HG03575 (cell line): ENCODE measurements at regions not wholly inside any gene's neighbourhood (a gene's known extent, or its start where the extent isn't known, plus 50 kb on each side); places are given as distances from the start of the nearest gene placed in this dataset.
"Not testable (repeated sequence)": the region's sequence is repeated elsewhere in the genome, so short reads cannot be mapped to it uniquely, and the experiment has no call there.

Source experiments
- ATAC-seq: cut with Tn5 transposase; IDR thresholded peaks from one replicate; pipeline ENCODE4 v1.9.1; 2021; ENCODE audit not compliant: unreplicated experiment, insufficient number of reproducible peaks, low FRiP score; ENCODE audit errors: extremely low read depth

DNA sequence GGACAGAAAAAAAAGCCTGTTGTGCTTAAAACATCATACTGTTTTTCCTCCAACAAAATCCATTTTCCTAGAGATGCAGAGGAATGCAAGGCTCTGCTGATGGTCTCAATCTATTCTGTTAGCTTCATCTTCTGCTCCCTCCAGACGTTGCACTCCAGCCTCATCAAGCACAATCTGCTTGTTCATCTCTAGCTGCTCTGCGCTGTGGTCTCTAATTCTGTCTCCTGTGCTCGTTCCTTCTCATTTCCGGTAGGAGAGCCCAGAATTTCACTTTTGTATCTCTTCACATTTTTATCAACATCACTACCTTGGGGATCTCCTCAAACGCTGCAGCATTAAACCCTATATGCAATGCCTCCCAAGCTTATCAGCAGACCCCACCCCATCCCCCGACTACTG, 708.9 kb downstream of the RNF144A start:
- ATAC-seq: no peak

DNA sequence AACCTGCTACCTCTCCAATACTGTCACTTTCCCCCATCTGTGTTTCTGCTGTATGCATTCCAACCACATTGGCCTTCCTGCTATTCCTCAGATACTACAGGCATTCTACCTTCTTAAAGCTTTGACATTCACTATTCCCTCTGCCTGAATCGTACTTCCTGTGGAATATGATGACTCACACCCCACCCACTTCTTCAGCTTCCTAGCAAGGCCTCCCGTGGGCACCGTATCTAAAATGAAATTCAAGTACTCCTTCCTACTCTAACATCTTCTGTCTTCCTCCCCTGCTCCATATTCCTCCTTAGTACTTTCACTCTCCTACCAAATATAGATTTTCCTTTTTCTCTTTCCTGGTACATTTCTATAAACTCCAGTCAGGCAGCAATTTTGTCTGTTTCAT, 710.4 kb downstream of the RNF144A start:
- no peak for ATAC-seq

DNA sequence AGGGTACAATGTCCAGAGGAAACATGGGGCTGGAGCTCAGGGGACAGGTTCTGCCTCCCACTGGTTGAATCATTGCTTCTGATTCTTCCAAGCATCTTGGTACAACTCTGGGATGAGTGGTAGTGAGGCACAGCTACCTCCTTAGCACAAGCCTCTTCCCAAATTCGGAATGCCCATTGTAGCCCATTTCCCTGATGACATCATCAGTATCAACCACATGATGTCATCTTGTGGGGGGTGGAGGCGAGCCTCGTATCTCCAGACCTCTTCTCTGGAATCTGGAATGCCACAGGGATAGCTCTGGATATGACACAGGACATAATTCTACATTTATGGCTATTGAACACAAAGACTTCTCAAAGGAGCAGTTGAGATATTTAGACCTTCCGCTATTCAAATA, 715.2 kb downstream of the RNF144A start:
- no peak for ATAC-seq

GRCh38 chr2:7633566-7634153, 716.4 kb downstream of the RNF144A start:
- no peak for ATAC-seq

- ATAC-seq: no peak
Measured at GRCh38 chr2:7634409-7634808, 717.2 kb downstream of the RNF144A start.

DNA sequence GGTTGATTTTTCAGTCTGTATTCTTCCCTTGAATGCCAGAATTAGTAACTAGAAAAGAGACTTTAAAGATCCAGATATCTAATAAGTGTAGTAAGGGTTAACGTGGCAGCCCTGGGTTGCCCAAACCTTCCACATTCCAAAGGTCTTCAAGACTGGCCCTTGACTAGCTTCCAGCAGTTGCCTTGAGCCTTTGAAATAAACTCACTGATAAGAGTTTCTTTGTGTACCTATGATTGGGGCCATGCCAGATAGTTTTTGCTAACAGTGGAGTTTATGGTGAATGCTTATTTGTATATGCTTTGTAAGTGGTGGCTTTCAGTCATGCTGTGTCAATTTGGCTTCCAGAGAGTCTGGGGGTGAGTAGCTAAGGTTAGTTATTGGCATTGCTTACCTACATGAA, 722.3 kb downstream of the RNF144A start:
- no peak for ATAC-seq

- not testable (repeated sequence) for ATAC-seq
Measured at GRCh38 chr2:7641272-7641671, 724.1 kb downstream of the RNF144A start.

DNA sequence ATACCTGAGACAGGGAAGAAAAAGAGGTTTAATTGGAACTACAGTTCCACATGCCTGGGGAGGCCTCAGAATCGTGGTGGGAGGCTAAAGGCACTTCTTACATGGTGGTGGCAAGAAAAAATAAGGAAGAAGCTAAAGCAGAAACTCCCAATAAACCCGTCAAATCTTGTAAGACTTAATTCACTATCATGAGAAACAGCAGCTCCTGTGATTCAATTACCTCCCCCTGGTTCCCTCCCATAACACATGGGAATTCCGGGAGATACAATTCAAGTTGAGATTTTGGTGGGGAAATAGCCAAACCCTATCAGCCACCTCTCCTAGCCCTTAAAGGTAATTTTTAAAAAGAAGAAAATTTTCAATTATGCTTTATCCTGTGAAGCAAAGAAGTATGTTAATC, 728.8 kb downstream of the RNF144A start:
- no peak for ATAC-seq

- no peak for ATAC-seq
Measured at GRCh38 chr2:7646661-7647060, 729.4 kb downstream of the RNF144A start.

DNA sequence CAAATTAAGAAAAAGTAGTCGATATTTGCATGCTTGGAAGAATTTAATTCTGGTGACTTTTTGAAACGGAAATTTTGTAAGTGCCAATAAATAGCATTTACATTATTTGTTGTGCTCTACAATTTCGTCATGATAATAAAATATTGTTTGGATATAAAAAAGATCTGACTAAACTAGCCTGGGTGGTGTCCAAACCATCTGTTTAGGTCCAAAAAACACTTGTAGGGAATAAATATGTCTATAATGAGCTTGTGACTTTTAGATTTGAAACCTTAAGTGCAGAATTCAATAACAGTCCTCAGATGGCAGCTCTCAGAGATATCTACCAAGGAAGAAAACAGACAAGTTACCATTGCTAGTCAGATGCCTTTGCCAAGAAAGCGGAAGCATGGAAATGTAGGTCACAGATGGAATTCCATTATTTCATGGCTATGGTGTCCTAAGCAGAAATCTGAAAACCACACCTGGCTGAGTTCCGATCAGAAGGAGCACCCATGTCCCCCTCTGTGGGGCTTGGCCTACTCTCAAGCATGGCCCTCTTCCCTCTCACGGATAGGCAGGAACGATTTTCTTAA, 731.1 kb downstream of the RNF144A start:
- ATAC-seq: no peak

DNA sequence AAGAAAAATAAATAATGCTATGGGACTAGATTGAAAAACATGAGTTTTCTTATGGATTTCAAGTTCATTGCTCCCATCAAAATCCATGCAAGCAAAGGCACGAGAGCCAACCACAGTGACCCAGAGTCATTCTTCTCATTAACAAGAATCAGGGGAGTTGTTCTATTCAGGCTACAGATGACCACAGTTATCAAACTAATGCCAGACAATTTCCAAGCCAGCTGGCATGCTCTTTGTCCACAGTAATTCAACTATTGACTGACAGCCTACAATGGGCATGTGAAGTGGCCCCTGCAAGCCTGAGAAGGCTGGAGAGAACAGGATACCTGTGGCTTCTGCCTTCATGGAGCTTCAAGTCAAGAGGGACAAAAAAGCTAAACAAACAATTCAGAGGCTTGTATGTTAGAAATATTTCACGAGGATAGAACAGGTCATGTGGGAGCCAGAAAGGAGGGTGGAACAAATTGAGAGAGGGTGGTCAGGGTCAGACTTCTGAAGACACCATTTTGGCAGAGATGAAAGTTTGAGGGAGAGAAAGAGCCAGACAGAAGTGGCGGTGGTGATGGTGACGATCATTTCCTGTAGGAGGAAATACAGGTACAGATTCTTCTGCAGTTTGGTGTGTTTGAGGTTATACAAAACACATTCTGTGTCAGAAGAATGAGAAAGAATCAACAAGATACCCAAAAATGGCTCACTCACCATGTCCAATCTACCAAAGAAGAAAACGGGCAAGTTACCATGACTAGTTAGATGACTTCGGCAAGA, 732.4 kb downstream of the RNF144A start:
- no peak for ATAC-seq

DNA sequence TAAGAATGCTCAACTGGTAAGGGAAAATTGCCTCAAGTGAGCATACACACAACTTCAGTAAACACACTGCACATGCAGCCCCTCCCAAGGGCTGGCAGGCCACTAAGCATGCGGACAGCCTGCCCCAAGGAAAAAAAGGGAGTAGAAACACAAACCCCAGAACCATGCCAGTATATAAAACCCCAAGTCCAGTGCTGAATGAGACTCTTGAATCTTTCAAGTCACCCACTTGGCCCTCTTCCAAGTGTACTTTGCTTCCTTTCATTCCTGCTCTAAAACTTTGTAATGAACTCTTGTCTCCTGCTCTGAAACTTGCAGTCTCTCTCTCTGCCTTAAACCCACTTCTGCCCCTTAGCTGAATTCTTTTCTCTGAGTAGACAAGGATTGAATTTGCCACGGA, 736.4 kb downstream of the RNF144A start:
- no peak for ATAC-seq

DNA sequence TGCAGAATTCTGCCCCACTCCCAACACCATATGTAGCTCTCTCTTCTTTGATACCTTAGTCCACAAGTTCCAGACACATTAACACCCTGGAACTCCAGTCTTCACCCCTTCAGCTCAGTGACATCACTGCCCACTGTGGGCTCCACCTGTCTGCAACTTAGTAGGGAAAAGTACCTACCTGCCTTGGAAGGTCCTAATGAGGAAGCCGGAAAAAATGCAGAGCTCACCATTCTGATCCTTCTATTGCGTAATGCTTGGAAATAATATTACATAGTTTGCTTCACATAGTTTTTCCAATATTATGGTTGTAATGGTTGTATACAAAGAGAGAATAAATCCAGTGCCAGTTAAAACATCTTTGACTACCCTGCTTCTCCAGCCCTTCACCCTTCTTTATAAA, 738.4 kb downstream of the RNF144A start:
- ATAC-seq: no peak

GRCh38 chr2:7657526-7657925, 740.3 kb downstream of the RNF144A start:
- not testable (repeated sequence) for ATAC-seq

GRCh38 chr2:7658486-7658885, 741.3 kb downstream of the RNF144A start:
- no peak for ATAC-seq

DNA sequence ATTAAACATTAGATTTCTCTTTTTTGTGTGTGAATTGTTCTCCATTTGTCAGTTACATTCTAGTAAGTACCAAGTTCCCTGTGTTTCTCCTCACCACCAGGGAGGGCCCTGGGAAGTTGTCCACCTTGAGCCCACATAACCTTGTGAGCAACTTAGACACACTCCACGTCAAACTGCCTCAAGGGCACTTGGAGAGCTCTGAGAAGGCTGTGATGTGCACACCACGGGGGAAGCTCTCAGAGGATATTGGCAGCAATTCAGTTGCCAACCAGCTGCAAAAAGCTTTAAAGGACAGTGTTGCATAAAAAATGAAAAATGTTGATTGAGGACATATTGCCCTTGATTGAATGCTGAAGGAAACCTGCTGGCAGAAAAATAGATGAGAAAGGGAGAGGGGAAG, 743.6 kb downstream of the RNF144A start:
- ATAC-seq: no peak

GRCh38 chr2:7661502-7661901, 744.3 kb downstream of the RNF144A start:
- ATAC-seq: no peak

DNA sequence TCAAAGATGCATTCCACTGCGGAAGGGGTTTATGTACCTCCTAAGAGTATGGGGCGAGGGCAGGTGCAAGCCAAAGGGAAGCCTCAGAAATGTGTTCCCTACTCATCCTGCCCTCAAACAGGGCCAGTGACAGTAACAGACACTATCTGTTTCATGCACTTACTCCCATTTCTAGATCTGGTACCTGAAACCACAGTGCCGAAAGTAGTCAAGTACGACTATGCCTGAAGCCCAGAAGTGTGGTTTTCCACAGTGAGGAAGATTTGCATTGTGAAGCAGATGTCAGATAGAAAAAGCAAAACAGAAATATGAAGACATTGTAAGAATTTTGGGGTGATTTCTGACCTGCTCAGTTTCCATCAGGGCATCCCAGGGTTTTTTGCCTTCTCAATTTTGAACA, 748.7 kb downstream of the RNF144A start:
- no peak for ATAC-seq

GRCh38 chr2:7666596-7667259, 749.5 kb downstream of the RNF144A start:
- no peak for ATAC-seq

DNA sequence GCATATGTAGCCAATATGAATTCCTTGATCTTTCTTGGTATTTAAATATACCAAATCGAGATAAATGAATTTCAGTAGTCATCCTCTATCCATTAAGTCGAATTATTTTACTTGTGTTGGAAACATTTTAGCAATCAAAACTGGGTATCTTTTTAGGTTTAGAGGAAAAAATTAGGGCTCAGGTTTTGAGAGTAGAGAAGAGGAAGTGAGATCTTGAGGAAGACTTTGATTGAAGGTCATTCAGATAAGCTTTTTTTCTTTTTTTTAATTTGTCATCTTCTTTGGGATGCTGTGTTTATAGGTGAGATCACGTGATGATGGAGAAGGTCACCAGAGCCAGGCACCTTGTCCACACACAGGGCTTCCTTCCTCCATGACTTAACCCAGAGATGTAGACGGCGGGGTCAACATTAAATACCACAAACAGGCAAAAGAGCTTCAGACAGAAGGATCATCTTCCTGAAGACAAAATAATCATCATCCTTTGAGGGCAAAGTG, 750.1 kb downstream of the RNF144A start:
- no peak for ATAC-seq
